Femur (tissue), 1 donor: ENCODE measurements at regions not wholly inside any gene's neighbourhood (a gene's known extent, or its start where the extent isn't known, plus 50 kb on each side); places are given as distances from the start of the nearest gene placed in this dataset.

Source experiments
- DNase-seq: peaks from one replicate; pipeline ENCODE4 v3.0.0-alpha.2; 2017

- no peak for DNase-seq
Measured at GRCh38 chr4:127534041-127534825, 98.5 kb upstream of the INTU start.

DNA sequence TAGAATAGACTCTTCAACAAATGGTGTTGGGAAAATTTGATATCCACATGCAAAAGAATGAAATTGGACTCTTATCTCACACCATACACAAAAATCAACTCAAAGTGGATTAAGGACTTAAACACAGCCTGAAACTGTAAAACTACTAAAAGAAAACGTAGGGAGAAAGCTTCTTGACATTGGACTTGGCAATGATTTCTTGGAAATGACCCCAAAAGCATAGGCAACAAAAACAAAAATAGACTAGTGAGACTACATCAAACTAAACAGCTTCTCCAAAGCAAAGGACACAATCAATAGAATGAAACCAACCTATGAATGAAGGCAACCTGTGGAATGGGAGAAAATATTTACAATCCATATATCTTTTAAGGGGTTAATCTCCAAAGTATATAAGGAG is 94.7 kb upstream of the INTU start:
- DNase-seq = no peak

- no peak for DNase-seq
Measured at GRCh38 chr4:127540497-127541025, 92.2 kb upstream of the INTU start.

GRCh38 chr4:127545271-127545670 is 87.5 kb upstream of the INTU start:
- DNase-seq = no peak

GRCh38 chr4:127548990-127549925 is 83.5 kb upstream of the INTU start:
- DNase-seq = no peak

- DNase-seq = no peak
Measured at GRCh38 chr4:127555106-127555505, 77.7 kb upstream of the INTU start.

DNA sequence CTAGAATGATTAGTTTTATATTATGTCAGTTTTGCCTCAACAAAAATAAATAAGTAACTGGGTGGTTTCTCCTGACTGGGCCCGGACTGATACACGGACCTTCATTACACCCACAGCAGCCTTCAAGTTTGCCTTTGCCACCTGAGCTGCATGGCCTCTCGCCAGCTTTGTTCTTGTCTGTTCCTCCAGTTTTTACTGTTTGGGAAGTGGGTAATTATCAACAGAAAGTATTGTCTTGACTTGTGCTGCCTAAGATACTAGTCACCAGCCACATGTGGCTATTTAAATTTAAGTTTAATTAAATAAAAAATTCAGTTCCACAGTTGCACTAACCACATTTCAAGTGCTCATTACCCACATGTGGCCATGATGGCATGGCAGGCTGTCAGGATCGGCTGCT is 74.7 kb upstream of the INTU start:
- no peak for DNase-seq

DNA sequence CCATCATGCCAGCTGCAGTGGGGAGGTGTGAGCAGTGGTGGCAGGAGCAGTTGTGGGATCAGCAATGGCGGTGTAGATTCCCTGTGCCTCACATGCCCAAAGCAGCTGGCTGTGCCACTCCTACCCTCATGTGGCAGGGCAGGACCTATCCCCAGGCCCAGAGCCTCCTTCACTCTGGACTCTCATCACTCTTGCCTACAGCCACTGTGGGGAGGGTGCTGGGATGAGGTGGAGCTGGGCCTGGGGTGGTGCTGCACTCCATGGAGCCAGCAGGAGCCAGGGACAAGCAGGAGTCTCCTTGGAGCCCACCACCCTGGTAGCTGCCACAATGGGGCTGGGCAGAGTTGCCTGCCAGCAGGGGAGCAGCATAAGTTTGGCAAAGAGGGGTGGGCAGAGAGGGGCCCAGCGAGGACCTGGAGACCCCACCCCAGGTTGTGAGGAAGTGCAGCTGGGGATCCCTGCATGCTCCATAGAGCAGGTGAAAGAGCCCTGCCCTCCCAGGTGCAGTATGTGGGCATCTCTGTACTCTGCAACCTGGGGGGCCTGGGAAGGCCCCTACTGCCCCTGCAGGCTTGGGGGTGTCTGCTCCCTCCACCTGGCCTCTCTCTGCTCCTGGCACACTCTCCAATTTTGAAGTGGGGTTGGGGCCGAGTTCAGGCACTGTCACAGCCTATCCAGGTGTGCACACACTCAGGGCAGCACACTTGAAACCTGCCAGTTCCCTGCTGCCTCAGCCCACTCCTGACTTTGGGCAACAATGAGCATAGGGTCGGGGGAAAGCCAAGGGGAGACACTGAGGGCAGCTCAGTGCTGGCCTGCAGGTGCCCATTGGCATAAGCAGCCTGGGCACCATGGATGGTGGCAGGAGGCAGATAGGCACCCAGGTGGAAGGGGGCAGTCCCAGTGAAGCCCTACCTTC is 74.0 kb upstream of the INTU start:
- DNase-seq = no peak

GRCh38 chr4:127559981-127560380 is 72.8 kb upstream of the INTU start:
- DNase-seq = no peak

DNA sequence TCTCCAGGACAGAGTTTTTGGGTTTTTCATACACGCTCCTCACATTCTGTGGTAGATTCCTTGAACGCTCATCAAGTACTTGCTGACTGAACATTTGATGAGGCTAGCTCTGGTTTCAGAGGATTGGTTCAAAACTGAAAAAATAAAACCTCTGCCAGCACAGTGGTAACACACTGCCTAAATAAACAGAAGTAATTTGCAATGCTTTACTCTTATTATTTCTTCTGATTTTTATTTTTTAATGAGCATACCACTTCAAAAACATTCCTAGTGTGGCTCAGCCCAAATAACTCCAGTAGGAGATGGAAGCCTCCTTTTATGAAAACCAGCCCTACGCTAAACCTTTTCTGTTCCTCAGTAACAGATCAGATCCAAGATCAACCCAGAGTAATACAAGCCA is 72.0 kb upstream of the INTU start:
- DNase-seq = no peak

GRCh38 chr4:127574643-127575042 is 58.1 kb upstream of the INTU start:
- no peak for DNase-seq

DNA sequence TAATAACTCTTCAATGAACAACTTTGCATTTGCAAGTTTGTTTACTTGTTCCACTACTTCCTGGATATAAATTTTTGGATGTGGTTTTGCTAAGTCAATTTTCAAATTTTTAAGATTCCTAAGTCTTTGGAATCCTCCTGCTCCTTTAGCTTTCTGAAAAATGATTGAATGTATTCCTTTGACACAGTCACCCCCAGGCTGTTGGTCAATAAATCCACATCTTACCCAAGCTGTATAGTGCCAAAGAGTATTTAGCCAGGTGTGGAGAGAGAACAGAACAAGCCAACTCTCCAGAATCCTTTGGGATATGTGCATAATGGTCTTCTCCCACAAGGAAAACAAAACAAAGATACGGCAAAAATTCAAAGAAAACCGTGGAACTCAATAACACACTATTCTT is 56.9 kb upstream of the INTU start:
- no peak for DNase-seq

- no peak for DNase-seq
Measured at GRCh38 chr4:127578491-127578890, 54.3 kb upstream of the INTU start.

DNA sequence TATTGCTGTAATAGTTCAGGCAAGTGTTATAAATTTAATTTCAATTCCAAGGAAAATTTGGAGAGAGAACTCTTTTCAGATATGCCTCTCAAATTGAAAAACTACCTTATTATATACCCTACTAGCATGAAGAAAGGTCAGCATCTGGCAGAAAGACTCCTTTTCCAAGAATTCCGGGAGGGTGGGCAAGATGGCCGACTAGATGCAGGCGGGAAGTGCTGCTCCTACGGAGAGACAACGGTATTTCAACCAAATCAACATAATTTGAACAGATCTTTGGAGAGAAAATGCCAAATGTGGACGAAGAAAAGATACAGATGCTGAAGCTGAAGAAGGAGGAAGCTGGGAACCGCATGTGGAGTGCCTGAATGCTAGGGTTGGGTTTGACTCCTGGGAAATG is 53.8 kb upstream of the INTU start:
- DNase-seq = no peak

- no peak for DNase-seq
Measured at GRCh38 chr4:127579821-127580220, 52.9 kb upstream of the INTU start.

GRCh38 chr4:127580300-127580699 is 52.5 kb upstream of the INTU start:
- no peak for DNase-seq

DNA sequence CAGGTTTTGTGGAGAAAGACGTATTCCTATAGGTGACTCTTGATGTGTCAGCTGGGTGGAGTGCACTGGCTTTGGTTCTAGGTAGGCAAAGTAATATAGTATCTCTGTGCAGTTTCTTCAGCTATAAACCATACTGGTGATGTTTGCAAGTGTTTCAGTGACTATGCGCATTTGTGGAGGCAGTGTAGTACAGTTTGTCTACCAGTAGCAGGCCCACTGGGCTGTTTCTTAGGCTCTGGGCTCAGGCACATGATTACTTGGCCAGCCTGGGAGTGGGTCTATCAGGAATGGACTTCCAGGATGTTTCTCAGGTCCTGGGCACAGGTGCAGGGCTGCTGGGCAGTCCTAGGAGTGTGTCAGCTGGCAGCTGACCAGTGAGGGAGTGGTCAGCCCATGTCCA is 51.9 kb upstream of the INTU start:
- no peak for DNase-seq
